SK-N-SH (cell line): ENCODE measurements at regions not wholly inside any gene's neighbourhood (a gene's known extent, or its start where the extent isn't known, plus 50 kb on each side); places are given as distances from the start of the nearest gene placed in this dataset.

Experiments used
- CTCF ChIA-PET: fragments of 300-600, 350-600 bp; formaldehyde crosslinking; extraction: SDS; loops from one replicate; lab custom pipeline; 2021; lab: Yijun Ruan, JAX
- POLR2A ChIA-PET: fragments of 350-600 bp; sonication (Branson Sonifier 250); formaldehyde crosslinking; extraction: SDS; loops from one replicate; lab custom pipeline; 2020; ENCODE audit warnings: antibody characterized with exemption, inconsistent platforms; lab: Yijun Ruan, JAX
- DNase-seq: peaks from one replicate; pipeline ENCODE4 v3.0.0; 2012
- H2AFZ ChIP-seq: fragments of 200-600 bp; sonication (generic); 2 replicates; pipeline ENCODE4 v1.8.1; 2016; ENCODE audit warnings: antibody characterized with exemption, mild to moderate bottlenecking, low read depth
- H3F3A ChIP-seq: fragments of 200-600 bp; sonication (generic); replicated peaks from 2 replicates; pipeline ENCODE3; 2016; ENCODE audit warnings: antibody characterized with exemption, mild to moderate bottlenecking; ENCODE audit not compliant: insufficient read depth
- H3K27ac ChIP-seq, 2 experiments: fragments of 200-500 bp in 1 of 2; fragments of 200-600 bp in 1 of 2; sonication (Bioruptor generic) in 1 of 2; sonication (generic), shearing (Covaris generic) in 1 of 2; 2 replicates each; pipeline versions ENCODE4 v1.5.1 to v1.6.1; 2014 to 2016; ENCODE audit warnings: low read depth in 2 of 2, inconsistent platforms in 1 of 2, low read length in 1 of 2, mild to moderate bottlenecking in 1 of 2, mixed read lengths in 1 of 2
- H3K27me3 ChIP-seq: fragments of 200-600 bp; sonication (generic), shearing (Covaris generic); 2 replicates; pipeline ENCODE4 v1.6.1; 2016; ENCODE audit warnings: mixed run types; ENCODE audit not compliant: insufficient read depth
- H3K36me3 ChIP-seq, 2 experiments: fragments of 200-500 bp in 1 of 2; fragments of 200-600 bp in 1 of 2; sonication (Bioruptor generic) in 1 of 2; sonication (generic) in 1 of 2; replicated peaks in 1 of 2; 2 replicates each; pipeline versions ENCODE3 to v1.5.1; 2014 to 2016; ENCODE audit warnings: low read length in 1 of 2, mild to moderate bottlenecking in 1 of 2; ENCODE audit not compliant: insufficient read depth in 2 of 2, control insufficient read depth in 1 of 2
- H3K4me1 ChIP-seq, 2 experiments: fragments of 200-500 bp in 1 of 2; fragments of 200-600 bp in 1 of 2; sonication (Bioruptor generic) in 1 of 2; sonication (generic), shearing (Covaris generic) in 1 of 2; 2 replicates each; pipeline versions ENCODE4 v1.5.1 to v1.6.1; 2014 to 2016; ENCODE audit warnings: low read depth in 1 of 2, low read length in 1 of 2, mixed run types in 1 of 2; ENCODE audit not compliant: insufficient read depth in 2 of 2, control insufficient read depth in 1 of 2
- H3K4me2 ChIP-seq: fragments of 200-600 bp; sonication (generic), shearing (Covaris generic); 2 replicates; pipeline ENCODE4 v1.6.1; 2017; ENCODE audit warnings: mixed run types
- H3K4me3 ChIP-seq, 2 experiments: fragments of 200-500 bp in 1 of 2; fragments of 200-600 bp in 1 of 2; sonication (Bioruptor generic) in 1 of 2; sonication (generic), shearing (Covaris generic) in 1 of 2; 2 replicates each; pipeline versions ENCODE4 v1.5.1 to v1.8.1; 2014 to 2016; ENCODE audit warnings: low read depth in 2 of 2, inconsistent platforms in 1 of 2, low read length in 1 of 2, mild to moderate bottlenecking in 1 of 2, mixed read lengths in 1 of 2, moderate library complexity in 1 of 2
- H3K79me2 ChIP-seq: fragments of 200-600 bp; sonication (generic); 2 replicates; pipeline ENCODE4 v1.8.1; 2017; ENCODE audit warnings: mild to moderate bottlenecking; ENCODE audit not compliant: insufficient read depth
- H3K9ac ChIP-seq: fragments of 200-600 bp; sonication (generic); 2 replicates; pipeline ENCODE4 v1.6.1; 2017; ENCODE audit warnings: mixed run types
- H3K9me2 ChIP-seq: fragments of 200-600 bp; sonication (generic); 2 replicates; pipeline ENCODE4 v1.6.1; 2017; ENCODE audit warnings: mixed run types
- H3K9me3 ChIP-seq: fragments of 200-600 bp; sonication (generic); 2 replicates; pipeline ENCODE4 v1.6.1; 2017; ENCODE audit warnings: mixed run types, mild to moderate bottlenecking, moderate library complexity
- H4K20me1 ChIP-seq: fragments of 200-600 bp; sonication (generic); 2 replicates; pipeline ENCODE4 v1.6.1; 2017; ENCODE audit warnings: mild to moderate bottlenecking, mixed run types; ENCODE audit not compliant: insufficient read depth
- CHD2 ChIP-seq: fragments of 150-350 bp; IDR thresholded peaks from 2 replicates; pipeline ENCODE4 v1.6.1; 2018; ENCODE audit warnings: low read length; ENCODE audit not compliant: partially characterized antibody
- ELF1 ChIP-seq: IDR thresholded peaks from 2 replicates; pipeline ENCODE4 v1.4.0; 2012
- EZH2phosphoT487 ChIP-seq: fragments of 200-600 bp; sonication (generic); IDR thresholded peaks from 2 replicates; pipeline ENCODE4 v1.6.1; 2017; ENCODE audit warnings: low read depth, mixed run types, mild to moderate bottlenecking, antibody characterized with exemption, moderate library complexity, borderline replicate concordance
- FOSL2 ChIP-seq: IDR thresholded peaks from 2 replicates; pipeline ENCODE4 v1.4.0; 2012; ENCODE audit warnings: low read depth, mild to moderate bottlenecking, moderate library complexity, borderline replicate concordance
- FOXJ3 ChIP-seq: sonication (generic); formaldehyde crosslinking; IDR thresholded peaks from 2 replicates; pipeline ENCODE4 v1.5.1; 2020; ENCODE audit warnings: mild to moderate bottlenecking, missing genetic modification reagents
- GABPA ChIP-seq: IDR thresholded peaks from 2 replicates; pipeline ENCODE4 v1.4.0; 2012; ENCODE audit warnings: low read depth, mild to moderate bottlenecking
- GATA2 ChIP-seq: sonication (generic); formaldehyde crosslinking; IDR thresholded peaks from 2 replicates; pipeline ENCODE4 v1.5.0; 2020; ENCODE audit warnings: mild to moderate bottlenecking, missing genetic modification reagents
- IRF3 ChIP-seq: fragments of 150-350 bp; IDR thresholded peaks from 2 replicates; pipeline ENCODE4 v1.6.1; 2016; ENCODE audit warnings: mild to moderate bottlenecking, low read depth, low read length
- JUND ChIP-seq: IDR thresholded peaks from 2 replicates; pipeline ENCODE4 v1.4.0; 2012
- MAX ChIP-seq: IDR thresholded peaks from 2 replicates; pipeline ENCODE4 v1.4.0; 2012; ENCODE audit warnings: low read depth
- MEF2A ChIP-seq: IDR thresholded peaks from 2 replicates; pipeline ENCODE4 v1.4.0; 2012; ENCODE audit warnings: low read depth, borderline replicate concordance
- MXI1 ChIP-seq: IDR thresholded peaks from 2 replicates; pipeline ENCODE4 v1.6.1; 2012; ENCODE audit warnings: mild to moderate bottlenecking, low read depth, low read length, improper control_type of control experiment
- NFIC ChIP-seq: IDR thresholded peaks from 2 replicates; pipeline ENCODE4 v1.4.0; 2012; ENCODE audit warnings: borderline replicate concordance
- NRF1 ChIP-seq: IDR thresholded peaks from 2 replicates; pipeline ENCODE4 v1.6.1; 2012; ENCODE audit warnings: low read depth, mild to moderate bottlenecking, low read length
- PBX3 ChIP-seq: IDR thresholded peaks from 2 replicates; pipeline ENCODE4; 2012
- POLR2AphosphoS5 ChIP-seq: IDR thresholded peaks from 2 replicates; pipeline ENCODE4 v1.6.1; 2012; ENCODE audit warnings: low read depth, low read length
- RAD21 ChIP-seq: IDR thresholded peaks from 2 replicates; pipeline ENCODE4 v1.6.1; 2012; ENCODE audit warnings: mild to moderate bottlenecking, low read length
- RCOR1 ChIP-seq: fragments of 150-350 bp; IDR thresholded peaks from 2 replicates; pipeline ENCODE4 v1.6.1; 2017; ENCODE audit warnings: antibody characterized with exemption, low read length
- RXRA ChIP-seq: IDR thresholded peaks from 2 replicates; pipeline ENCODE4 v1.4.0; 2012; ENCODE audit warnings: low read depth, mild to moderate bottlenecking, borderline replicate concordance
- SIN3A ChIP-seq: IDR thresholded peaks from 2 replicates; pipeline ENCODE4 v1.6.1; 2012; ENCODE audit warnings: low read depth, mild to moderate bottlenecking, low read length, moderate library complexity, borderline replicate concordance
- SMC3 ChIP-seq: IDR thresholded peaks from 2 replicates; pipeline ENCODE4 v1.6.1; 2012; ENCODE audit warnings: low read depth, low read length, improper control_type of control experiment
- TAF1 ChIP-seq: IDR thresholded peaks from 2 replicates; pipeline ENCODE4 v1.6.1; 2012; ENCODE audit warnings: low read depth, mild to moderate bottlenecking, low read length, moderate library complexity, borderline replicate concordance
- TCF12 ChIP-seq: IDR thresholded peaks from 2 replicates; pipeline ENCODE4 v1.4.0; 2012
- ZBTB33 ChIP-seq: IDR thresholded peaks from 2 replicates; pipeline ENCODE4 v1.4.0; 2012; ENCODE audit warnings: low read depth, borderline replicate concordance
- WGBS: methylation state at CpG from one replicate; pipeline ENCODE4 v1.1.6; 2017; ENCODE audit warnings: low lambda C conversion rate; 5-methylcytosine and 5-hydroxymethylcytosine counted together

- CTCF ChIA-PET = interaction anchor here (1.5 kb wide), 1 partner anchor 9 kb away, joined by 4 read pairs; no protein-coding TSS in a partner anchor
- Histone ChIP-seq H3K9me3 (no peaks in the 10 kb centered on the region), H3K27ac (no peak overlapping the region), H3K9ac (no peak overlapping the region), H3K79me2 (no peaks in the 10 kb centered on the region), H3K4me2 (no peak overlapping the region)
- TF ChIP-seq NFIC = no peak
- no peak for TF ChIP-seq ELF1
- TF ChIP-seq SIN3A = no peak
- TF ChIP-seq MAX = no peak
- TF ChIP-seq RCOR1 = no peak
- no peak for TF ChIP-seq EZH2phosphoT487
- TF ChIP-seq JUND = peak; percentile 39; the same call in 1 of the 2 replicates
- TF ChIP-seq SMC3 = no peak
- TF ChIP-seq CHD2 = no peak
- peak; percentile 41; the same call in 1 of the 2 replicates for TF ChIP-seq FOSL2
- TF ChIP-seq NRF1 = no peak
- no peak for TF ChIP-seq RXRA
- TF ChIP-seq IRF3 = no peak
- TF ChIP-seq, all 33 proteins: peak for 2
- Histone ChIP-seq H3K9me2 (no peaks in the 10 kb centered on the region), H2AFZ (no peak overlapping the region), H3K27me3 (no peaks in the 10 kb centered on the region), H3K4me1 (no peaks in the 10 kb centered on the region; a peak in 1 of 4 replicates), H3K4me3 (no peak overlapping the region), H3F3A (no peaks in the 10 kb centered on the region), H3K36me3 (no peaks in the 10 kb centered on the region), H4K20me1 (no peaks in the 10 kb centered on the region)
- DNase-seq = no peak
- 70% methylated on average over 2 of the region's 2 CpGs for WGBS
- POLR2A ChIA-PET = no interaction called here
Observed at GRCh38 chr1:189669846-189670245, 807.8 kb downstream of the BRINP3 start.

- no peak overlapping the region; the same call in 1 of the 2 replicates for H2AFZ ChIP-seq
- H3K4me3 ChIP-seq = no peak overlapping the region
- WGBS = 22% methylated on average over 2 of the region's 2 CpGs
- no peak overlapping the region for H3K4me2 ChIP-seq
- CTCF ChIA-PET = interaction anchor here (1.2 to 1.5 kb wide), 2 partner anchors 8 to 891 kb away, joined by 3 read pairs; no protein-coding TSS in a partner anchor
- no peaks in the 10 kb centered on the region for H4K20me1 ChIP-seq
- no peaks in the 10 kb centered on the region for H3K9me3 ChIP-seq
- H3K27ac ChIP-seq = no peak overlapping the region; a peak in 1 of 4 replicates
- H3K27me3 ChIP-seq = no peaks in the 10 kb centered on the region
- no peaks in the 10 kb centered on the region for H3F3A ChIP-seq
- no peaks in the 10 kb centered on the region for H3K36me3 ChIP-seq
- no peaks in the 10 kb centered on the region for H3K79me2 ChIP-seq
- POLR2A ChIA-PET = no interaction called here
- H3K9ac ChIP-seq = no peak overlapping the region
- no peak for DNase-seq
- no peaks in the 10 kb centered on the region for H3K9me2 ChIP-seq
- no peaks in the 10 kb centered on the region; a peak in 1 of 4 replicates for H3K4me1 ChIP-seq
- no peak for TF ChIP-seq TAF1
- TF ChIP-seq MXI1 = no peak
- TF ChIP-seq FOSL2 = no peak
- TF ChIP-seq CHD2 = no peak
- no peak for TF ChIP-seq IRF3
- TF ChIP-seq POLR2AphosphoS5 = no peak
- TF ChIP-seq MAX = no peak
- TF ChIP-seq GATA2 (CRISPR knock-in tag) = no peak
- TF ChIP-seq JUND = no peak
- no peak for TF ChIP-seq TCF12
- no peak for TF ChIP-seq FOXJ3
- TF ChIP-seq PBX3 = no peak
- TF ChIP-seq RAD21 = peak; percentile 58
- no peak for TF ChIP-seq ZBTB33
- no peak for TF ChIP-seq SIN3A
- no peak for TF ChIP-seq MEF2A
- no peak for TF ChIP-seq GABPA
Observed at GRCh38 chr1:189673217-189673616, 804.4 kb downstream of the BRINP3 start.
